ENCODE measurements at regions not wholly inside any gene's neighbourhood (a gene's known extent, or its start where the extent isn't known, plus 50 kb on each side); places are given as distances from the start of the nearest gene placed in this dataset.

DNA sequence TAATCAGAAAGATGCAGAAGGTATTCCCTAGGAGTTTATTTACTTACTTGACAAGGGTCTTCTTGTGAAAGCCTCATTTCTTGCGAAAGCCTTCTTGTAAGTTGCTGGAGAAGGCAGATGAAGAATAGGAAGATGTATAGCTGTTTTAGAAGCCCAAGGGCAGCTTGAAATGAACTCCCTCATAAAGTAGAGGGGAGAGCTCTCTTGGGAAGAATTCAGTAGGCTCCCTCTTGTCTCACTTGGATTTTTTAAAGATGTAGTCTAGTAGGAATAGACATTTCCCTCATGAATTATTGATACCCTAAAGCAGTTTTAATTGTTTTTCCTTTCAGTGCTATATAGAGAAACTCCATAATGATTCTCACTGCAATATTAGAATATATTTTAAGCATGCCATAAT is 639.2 kb upstream of the CXADR start:
- Histone ChIP-seq H3K27ac (ENCODE audit: insufficient read depth, low read depth, low read length, poor library complexity, severe bottlenecking) (no peak overlapping the region), H3K9me3 (ENCODE audit: control insufficient read depth, low read length) (no peaks in the 10 kb centered on the region), H3K27me3 (ENCODE audit: control insufficient read depth, insufficient read depth, low read length, poor library complexity, severe bottlenecking) (no peaks in the 10 kb centered on the region), H3K4me3 (ENCODE audit: insufficient read depth, low read depth, low read length) (no peak overlapping the region), H3K4me1 (ENCODE audit: control insufficient read depth, insufficient read depth, low read length) (no peaks in the 10 kb centered on the region), H3K36me3 (ENCODE audit: control insufficient read depth, insufficient read depth, low read length) (no peaks in the 10 kb centered on the region)
- 94 to 100% methylated on average over 1 of the region's 1 CpG for WGBS, 2 experiments

DNA sequence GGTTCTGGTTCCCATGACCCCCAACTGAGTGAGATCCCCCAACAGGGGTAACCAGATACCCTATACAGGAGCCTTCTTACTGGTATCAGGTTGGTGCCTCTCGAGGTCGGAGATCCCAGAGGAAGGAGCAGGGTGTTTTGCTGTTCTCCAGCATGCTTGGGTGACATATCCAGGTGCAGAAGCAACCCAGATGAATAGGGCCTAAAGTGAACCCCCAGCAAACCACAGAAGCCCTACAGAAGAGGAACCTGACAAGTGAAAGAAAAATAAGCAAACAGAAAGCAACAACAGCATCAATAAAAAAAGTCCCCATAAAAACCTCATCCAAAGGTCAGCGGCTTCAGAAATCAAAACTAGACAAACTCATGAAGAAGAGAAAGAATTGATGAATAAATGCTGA is 633.4 kb upstream of the CXADR start:
- H3K36me3 ChIP-seq (ENCODE audit: control insufficient read depth, insufficient read depth, low read length) = no peaks in the 10 kb centered on the region
- WGBS, 2 experiments = 95 to 96% methylated on average over 2 to 3 of the region's 3 CpGs
- H3K4me3 ChIP-seq (ENCODE audit: insufficient read depth, low read depth, low read length) = no peak overlapping the region
- no peaks in the 10 kb centered on the region for H3K4me1 ChIP-seq (ENCODE audit: control insufficient read depth, insufficient read depth, low read length)
- H3K9me3 ChIP-seq (ENCODE audit: control insufficient read depth, low read length) = no peaks in the 10 kb centered on the region
- no peak overlapping the region for H3K27ac ChIP-seq (ENCODE audit: insufficient read depth, low read depth, low read length, poor library complexity, severe bottlenecking)
- no peaks in the 10 kb centered on the region for H3K27me3 ChIP-seq (ENCODE audit: control insufficient read depth, insufficient read depth, low read length, poor library complexity, severe bottlenecking)

DNA sequence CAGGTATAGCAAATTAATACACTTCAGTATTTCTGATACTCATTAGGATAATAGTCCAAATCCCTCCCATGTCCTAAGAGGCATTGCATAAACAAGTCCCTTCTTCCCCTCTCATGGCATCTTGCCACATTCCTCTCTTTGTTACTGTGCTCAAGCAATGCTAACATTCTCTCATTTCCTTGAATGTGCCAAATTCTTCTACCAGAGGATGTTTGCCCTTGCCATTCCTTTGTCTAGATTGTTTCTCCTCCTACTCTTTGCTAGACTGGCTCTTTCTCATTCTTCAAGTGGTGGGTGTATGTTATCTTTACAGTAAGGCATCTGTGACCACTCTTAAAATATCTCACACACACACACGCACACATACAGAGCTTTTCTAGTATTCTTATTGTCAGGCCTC is 621.0 kb upstream of the CXADR start:
- no peak overlapping the region for H3K27ac ChIP-seq (ENCODE audit: insufficient read depth, low read depth, low read length, poor library complexity, severe bottlenecking)
- H3K4me1 ChIP-seq (ENCODE audit: control insufficient read depth, insufficient read depth, low read length) = no peaks in the 10 kb centered on the region
- H3K4me3 ChIP-seq (ENCODE audit: insufficient read depth, low read depth, low read length) = no peak overlapping the region
- WGBS, 2 experiments = 85 to 90% methylated on average over 1 of the region's 1 CpG
- H3K9me3 ChIP-seq (ENCODE audit: control insufficient read depth, low read length) = no peaks in the 10 kb centered on the region
- H3K36me3 ChIP-seq (ENCODE audit: control insufficient read depth, insufficient read depth, low read length) = no peaks in the 10 kb centered on the region
- H3K27me3 ChIP-seq (ENCODE audit: control insufficient read depth, insufficient read depth, low read length, poor library complexity, severe bottlenecking) = no peaks in the 10 kb centered on the region

- Histone ChIP-seq H3K27me3 (ENCODE audit: control insufficient read depth, insufficient read depth, low read length, poor library complexity, severe bottlenecking) (no peaks in the 10 kb centered on the region), H3K27ac (ENCODE audit: insufficient read depth, low read depth, low read length, poor library complexity, severe bottlenecking) (no peak overlapping the region), H3K9me3 (ENCODE audit: control insufficient read depth, low read length) (no peaks in the 10 kb centered on the region), H3K4me3 (ENCODE audit: insufficient read depth, low read depth, low read length) (no peak overlapping the region), H3K4me1 (ENCODE audit: control insufficient read depth, insufficient read depth, low read length) (no peaks in the 10 kb centered on the region), H3K36me3 (ENCODE audit: control insufficient read depth, insufficient read depth, low read length) (no peaks in the 10 kb centered on the region)
- 100% methylated on average over 1 of the region's 1 CpG for WGBS, 2 experiments
Observed at GRCh38 chr21:16900685-16901084, 612.2 kb upstream of the CXADR start.

GRCh38 chr21:16908077-16908476 is 604.8 kb upstream of the CXADR start:
- H3K4me3 ChIP-seq (ENCODE audit: insufficient read depth, low read depth, low read length) = no peak overlapping the region
- no peaks in the 10 kb centered on the region for H3K9me3 ChIP-seq (ENCODE audit: control insufficient read depth, low read length)
- no peaks in the 10 kb centered on the region for H3K36me3 ChIP-seq (ENCODE audit: control insufficient read depth, insufficient read depth, low read length)
- peaks cover 4% of the 10 kb centered on the region for H3K4me1 ChIP-seq (ENCODE audit: control insufficient read depth, insufficient read depth, low read length)
- no peaks in the 10 kb centered on the region for H3K27me3 ChIP-seq (ENCODE audit: control insufficient read depth, insufficient read depth, low read length, poor library complexity, severe bottlenecking)
- H3K27ac ChIP-seq (ENCODE audit: insufficient read depth, low read depth, low read length, poor library complexity, severe bottlenecking) = no peak overlapping the region
- 86 to 100% methylated on average over 1 of the region's 1 CpG for WGBS, 2 experiments

GRCh38 chr21:16910435-16911165 is 602.2 kb upstream of the CXADR start:
- H3K4me3 ChIP-seq (ENCODE audit: insufficient read depth, low read depth, low read length) = no peak overlapping the region
- no peaks in the 10 kb centered on the region for H3K36me3 ChIP-seq (ENCODE audit: control insufficient read depth, insufficient read depth, low read length)
- H3K27me3 ChIP-seq (ENCODE audit: control insufficient read depth, insufficient read depth, low read length, poor library complexity, severe bottlenecking) = no peaks in the 10 kb centered on the region
- H3K27ac ChIP-seq (ENCODE audit: insufficient read depth, low read depth, low read length, poor library complexity, severe bottlenecking) = no peak overlapping the region
- WGBS, 2 experiments = 85 to 90% methylated on average over 4 of the region's 4 CpGs
- no peaks in the 10 kb centered on the region for H3K9me3 ChIP-seq (ENCODE audit: control insufficient read depth, low read length)
- peaks cover 5% of the 10 kb centered on the region for H3K4me1 ChIP-seq (ENCODE audit: control insufficient read depth, insufficient read depth, low read length)

DNA sequence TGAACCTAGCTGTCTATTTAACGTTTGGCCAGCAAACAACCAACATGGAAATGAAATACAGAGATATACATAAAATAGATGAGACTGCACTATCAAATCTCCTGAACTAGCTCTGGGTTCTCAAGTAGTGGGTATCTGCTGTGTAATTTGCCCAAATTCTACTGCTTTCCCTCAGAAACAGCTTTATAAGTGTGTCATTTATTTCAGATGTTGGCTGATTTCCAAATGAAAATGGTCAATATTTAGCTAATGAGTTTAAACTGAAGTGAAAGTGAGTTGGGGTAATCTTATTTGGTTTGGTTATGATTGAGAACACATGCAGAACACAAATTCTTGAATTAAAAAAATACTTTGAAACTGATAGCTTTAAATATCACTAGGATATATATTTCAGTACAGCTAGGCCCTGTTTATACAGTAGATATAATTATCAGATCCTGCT is 601.7 kb upstream of the CXADR start:
- Histone ChIP-seq H3K36me3 (ENCODE audit: control insufficient read depth, insufficient read depth, low read length) (no peaks in the 10 kb centered on the region), H3K27me3 (ENCODE audit: control insufficient read depth, insufficient read depth, low read length, poor library complexity, severe bottlenecking) (no peaks in the 10 kb centered on the region), H3K4me1 (ENCODE audit: control insufficient read depth, insufficient read depth, low read length) (peaks cover 5% of the 10 kb centered on the region), H3K9me3 (ENCODE audit: control insufficient read depth, low read length) (no peaks in the 10 kb centered on the region), H3K27ac (ENCODE audit: insufficient read depth, low read depth, low read length, poor library complexity, severe bottlenecking) (no peak overlapping the region), H3K4me3 (ENCODE audit: insufficient read depth, low read depth, low read length) (no peak overlapping the region)
- 100% methylated on average over 1 of the region's 1 CpG; no CpG with 5 or more reads in 1 of the 2 experiments for WGBS, 2 experiments

- WGBS, 2 experiments = 20 to 61% methylated on average over 1 of the region's 2 CpGs
Observed at GRCh38 chr21:16912075-16912474, 600.8 kb upstream of the CXADR start.

DNA sequence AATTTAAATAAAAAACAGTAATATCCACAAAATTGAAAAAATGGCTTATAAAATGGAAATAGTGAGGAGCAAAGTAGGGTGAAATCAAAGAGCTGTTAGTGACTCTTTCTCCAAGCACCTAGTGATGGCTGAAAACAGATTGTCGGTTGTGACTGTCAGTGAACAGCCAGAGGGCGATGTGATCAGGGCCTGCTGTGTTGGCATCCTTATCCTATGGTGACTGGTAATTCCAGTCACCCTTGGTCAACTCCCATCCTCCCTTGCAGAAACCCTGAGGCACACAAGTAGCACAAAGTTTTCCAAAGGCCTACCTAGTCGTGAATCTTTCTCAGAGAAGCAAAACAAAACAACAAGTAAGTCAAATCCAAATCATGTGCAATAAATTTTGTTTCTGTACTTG is 599.8 kb upstream of the CXADR start:
- Histone ChIP-seq H3K9me3 (ENCODE audit: control insufficient read depth, low read length) (no peaks in the 10 kb centered on the region), H3K27me3 (ENCODE audit: control insufficient read depth, insufficient read depth, low read length, poor library complexity, severe bottlenecking) (no peaks in the 10 kb centered on the region), H3K36me3 (ENCODE audit: control insufficient read depth, insufficient read depth, low read length) (no peaks in the 10 kb centered on the region), H3K27ac (ENCODE audit: insufficient read depth, low read depth, low read length, poor library complexity, severe bottlenecking) (no peak overlapping the region), H3K4me3 (ENCODE audit: insufficient read depth, low read depth, low read length) (no peak overlapping the region), H3K4me1 (ENCODE audit: control insufficient read depth, insufficient read depth, low read length) (peaks cover 5% of the 10 kb centered on the region)
- 55 to 66% methylated on average over 3 of the region's 3 CpGs for WGBS, 2 experiments

More at GRCh38 chr21:16912075-16912474, 600.8 kb upstream of the CXADR start:
- peaks cover 5% of the 10 kb centered on the region for H3K4me1 ChIP-seq (ENCODE audit: control insufficient read depth, insufficient read depth, low read length)
- H3K4me3 ChIP-seq (ENCODE audit: insufficient read depth, low read depth, low read length) = no peak overlapping the region
- no peaks in the 10 kb centered on the region for H3K36me3 ChIP-seq (ENCODE audit: control insufficient read depth, insufficient read depth, low read length)
- no peaks in the 10 kb centered on the region for H3K27me3 ChIP-seq (ENCODE audit: control insufficient read depth, insufficient read depth, low read length, poor library complexity, severe bottlenecking)
- no peak overlapping the region for H3K27ac ChIP-seq (ENCODE audit: insufficient read depth, low read depth, low read length, poor library complexity, severe bottlenecking)
- no peaks in the 10 kb centered on the region for H3K9me3 ChIP-seq (ENCODE audit: control insufficient read depth, low read length)

- Histone ChIP-seq H3K4me3 (ENCODE audit: insufficient read depth, low read depth, low read length) (no peak overlapping the region), H3K27ac (ENCODE audit: insufficient read depth, low read depth, low read length, poor library complexity, severe bottlenecking) (no peak overlapping the region), H3K27me3 (ENCODE audit: control insufficient read depth, insufficient read depth, low read length, poor library complexity, severe bottlenecking) (no peaks in the 10 kb centered on the region), H3K9me3 (ENCODE audit: control insufficient read depth, low read length) (no peaks in the 10 kb centered on the region), H3K4me1 (ENCODE audit: control insufficient read depth, insufficient read depth, low read length) (no peaks in the 10 kb centered on the region), H3K36me3 (ENCODE audit: control insufficient read depth, insufficient read depth, low read length) (no peaks in the 10 kb centered on the region)
- 0% methylated on average over 1 of the region's 1 CpG; no CpG with 5 or more reads in 1 of the 2 experiments for WGBS, 2 experiments
Observed at GRCh38 chr21:16928439-16928838, 584.4 kb upstream of the CXADR start.

Data from ectodermal cell (in vitro differentiated cells).